Lung (tissue), 11 donors: ENCODE measurements at regions not wholly inside any gene's neighbourhood (a gene's known extent, or its start where the extent isn't known, plus 50 kb on each side); places are given as distances from the start of the nearest gene placed in this dataset.

Source experiments
- ATAC-seq: fragments of 200-7000 bp; cut with Tn5 transposase; one replicate; pipeline ENCODE4 v1.9.1; 2020; ENCODE audit warnings: moderate number of reproducible peaks; ENCODE audit not compliant: insufficient read depth, low FRiP score
- DNase-seq, 3 donors: peaks; one replicate each; pipeline ENCODE4 v3.0.0-alpha.2; 2013 to 2017
- H3K27ac ChIP-seq, 2 donors: one replicate each; pipeline ENCODE4 v1.5.1; 2013; ENCODE audit warnings: mild to moderate bottlenecking in 2 of 2, moderate library complexity in 2 of 2, control low read depth in 1 of 2, inconsistent platforms in 1 of 2, low read depth in 1 of 2, low read length in 1 of 2
- H3K27me3 ChIP-seq, 3 donors: one replicate each; pipeline ENCODE4 v1.5.1; 2013; ENCODE audit warnings: low read length in 2 of 3; ENCODE audit not compliant: control insufficient read depth in 3 of 3, insufficient read depth in 3 of 3
- H3K36me3 ChIP-seq, 4 donors: one replicate each; pipeline ENCODE4 v1.5.1; 2013; ENCODE audit warnings: low read length in 4 of 4, mild to moderate bottlenecking in 1 of 4, moderate library complexity in 1 of 4; ENCODE audit not compliant: control insufficient read depth in 4 of 4, insufficient read depth in 4 of 4
- H3K4me1 ChIP-seq, 5 donors: one replicate each; pipeline ENCODE4 v1.5.1; 2013; ENCODE audit warnings: low read length in 5 of 5, mild to moderate bottlenecking in 2 of 5, moderate library complexity in 1 of 5; ENCODE audit not compliant: control insufficient read depth in 5 of 5, insufficient read depth in 5 of 5
- H3K4me3 ChIP-seq: one replicate; pipeline ENCODE4 v1.5.1; 2013; ENCODE audit warnings: mild to moderate bottlenecking, control low read depth, moderate library complexity
- H3K9ac ChIP-seq, 2 donors: one replicate each; pipeline ENCODE4 v1.5.1; 2013; ENCODE audit warnings: low read length in 2 of 2, control low read depth in 1 of 2; ENCODE audit not compliant: insufficient read depth in 1 of 2
- H3K9me3 ChIP-seq, 4 donors: one replicate each; pipeline ENCODE4 v1.5.1; 2013; ENCODE audit warnings: low read length in 3 of 4, mild to moderate bottlenecking in 1 of 4, moderate library complexity in 1 of 4; ENCODE audit not compliant: control insufficient read depth in 4 of 4, insufficient read depth in 3 of 4
- WGBS, 2 donors: extraction: QIAGEN DNeasy Blood & Tissue Kit; methylation state at CpG; one replicate each; pipeline ENCODE4 v1.1.7; 2013; 5-methylcytosine and 5-hydroxymethylcytosine counted together
- TF ChIP-seq, protein P1 (sequence below): IDR thresholded peaks from 2 replicates; pipeline ENCODE4 v1.5.1; 2012; ENCODE audit warnings: mild to moderate bottlenecking; ENCODE audit errors: control extremely low read depth, extremely low read depth
- donor health status: control.
- donor health status: control.
- donor health status: Bipolar disorder and iron deficiency.
- donor health status: healthy.
- donor health status: DM: yes; HTN: yes; CAD: no.

DNA sequence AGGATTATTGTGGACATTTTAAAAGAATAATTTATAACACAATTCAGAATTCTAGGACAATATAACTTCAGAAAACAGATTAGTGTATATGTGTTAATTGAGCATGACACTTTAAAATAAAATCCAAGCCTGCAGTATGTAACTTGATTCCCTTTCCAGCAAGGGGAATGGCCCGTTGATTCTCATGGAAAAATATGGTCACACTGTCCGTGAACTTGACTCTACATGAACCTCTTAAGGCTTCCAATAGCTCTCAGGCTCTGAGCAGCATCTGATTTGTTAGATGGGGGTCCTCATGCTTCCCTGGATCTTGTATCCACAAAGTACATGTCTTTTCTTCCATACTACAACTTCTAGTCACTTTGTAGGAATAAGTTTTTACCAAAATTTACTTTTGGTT is 85.5 kb upstream of the AKR1E2 start:
- ATAC-seq (no peak), DNase-seq (peak in 2 of 3 donors; percentile 27 to 54)
- TF ChIP-seq, protein P1, sequence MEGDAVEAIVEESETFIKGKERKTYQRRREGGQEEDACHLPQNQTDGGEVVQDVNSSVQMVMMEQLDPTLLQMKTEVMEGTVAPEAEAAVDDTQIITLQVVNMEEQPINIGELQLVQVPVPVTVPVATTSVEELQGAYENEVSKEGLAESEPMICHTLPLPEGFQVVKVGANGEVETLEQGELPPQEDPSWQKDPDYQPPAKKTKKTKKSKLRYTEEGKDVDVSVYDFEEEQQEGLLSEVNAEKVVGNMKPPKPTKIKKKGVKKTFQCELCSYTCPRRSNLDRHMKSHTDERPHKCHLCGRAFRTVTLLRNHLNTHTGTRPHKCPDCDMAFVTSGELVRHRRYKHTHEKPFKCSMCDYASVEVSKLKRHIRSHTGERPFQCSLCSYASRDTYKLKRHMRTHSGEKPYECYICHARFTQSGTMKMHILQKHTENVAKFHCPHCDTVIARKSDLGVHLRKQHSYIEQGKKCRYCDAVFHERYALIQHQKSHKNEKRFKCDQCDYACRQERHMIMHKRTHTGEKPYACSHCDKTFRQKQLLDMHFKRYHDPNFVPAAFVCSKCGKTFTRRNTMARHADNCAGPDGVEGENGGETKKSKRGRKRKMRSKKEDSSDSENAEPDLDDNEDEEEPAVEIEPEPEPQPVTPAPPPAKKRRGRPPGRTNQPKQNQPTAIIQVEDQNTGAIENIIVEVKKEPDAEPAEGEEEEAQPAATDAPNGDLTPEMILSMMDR = no peak
- Histone ChIP-seq H3K27ac (no peak overlapping the region), H3K9me3 (peaks cover 0 to 3% (median 0%) of the 10 kb centered on the region in 4 donors), H3K9ac (no peak overlapping the region), H3K4me3 (no peak overlapping the region), H3K36me3 (no peaks in the 10 kb centered on the region), H3K4me1 (peaks cover 0 to 18% (median 0%) of the 10 kb centered on the region in 5 donors), H3K27me3 (peaks cover 0 to 6% (median 3%) of the 10 kb centered on the region in 3 donors)
- 65 to 76% methylated on average over 2 of the region's 2 CpGs for WGBS, 2 donors

DNA sequence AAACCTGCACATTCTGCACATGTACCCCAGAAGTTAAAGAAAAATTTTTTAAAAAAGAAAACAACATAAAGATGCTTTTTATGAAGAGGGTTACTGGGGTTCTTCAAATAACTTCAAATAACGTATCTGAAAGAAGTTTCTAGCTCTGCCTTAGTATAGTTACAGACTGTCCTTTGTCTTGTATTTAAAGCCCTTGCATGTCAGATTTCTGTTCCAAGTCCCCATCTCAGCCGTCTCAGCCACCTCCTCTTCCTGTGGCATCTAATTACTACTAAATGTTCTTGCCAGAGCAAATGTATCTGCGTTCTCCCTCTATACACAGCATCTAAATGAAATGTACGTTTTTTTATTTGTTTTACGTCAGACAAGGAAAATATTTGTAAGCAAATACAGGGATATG is 89.4 kb upstream of the AKR1E2 start:
- Histone ChIP-seq H3K36me3 (no peaks in the 10 kb centered on the region), H3K27ac (no peak overlapping the region), H3K27me3 (peaks cover 0 to 6% (median 2%) of the 10 kb centered on the region in 3 donors), H3K4me1 (peaks cover 0 to 8% (median 0%) of the 10 kb centered on the region in 5 donors), H3K9ac (no peak overlapping the region), H3K4me3 (no peak overlapping the region), H3K9me3 (peaks cover 0 to 1% (median 0%) of the 10 kb centered on the region in 4 donors)
- no peak for ATAC-seq
- peak in 1 of 3 donors; percentile 24 for DNase-seq
- TF ChIP-seq, protein P1 = no peak
- 59 to 67% methylated on average over 5 of the region's 5 CpGs for WGBS, 2 donors

DNA sequence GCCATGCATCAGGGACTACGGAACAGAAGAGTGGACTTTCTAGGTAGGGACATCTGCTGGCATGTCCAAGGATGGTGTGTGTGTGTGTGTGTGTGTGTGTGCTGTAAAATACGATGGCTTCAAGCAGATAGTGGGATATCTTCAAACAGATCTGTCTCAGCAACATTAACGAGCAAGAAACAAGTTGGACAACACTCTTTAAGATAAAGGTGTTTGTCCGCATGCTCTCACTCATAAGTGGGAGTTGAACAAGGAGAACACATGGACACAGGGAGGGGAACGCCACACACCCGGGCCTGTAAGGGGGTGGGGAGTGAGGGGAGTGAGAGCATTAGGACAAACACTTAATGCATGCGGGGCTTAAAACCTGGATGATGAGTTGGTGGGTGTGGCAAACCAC is 89.8 kb upstream of the AKR1E2 start:
- no peak for DNase-seq
- Histone ChIP-seq H3K27ac (no peak overlapping the region), H3K9ac (no peak overlapping the region), H3K4me1 (peaks cover 0 to 8% (median 0%) of the 10 kb centered on the region in 5 donors), H3K4me3 (no peak overlapping the region), H3K36me3 (no peaks in the 10 kb centered on the region), H3K9me3 (peaks cover 0 to 1% (median 0%) of the 10 kb centered on the region in 4 donors), H3K27me3 (peaks cover 0 to 6% (median 2%) of the 10 kb centered on the region in 3 donors)
- 65 to 81% methylated on average over 7 of the region's 7 CpGs for WGBS, 2 donors
- ATAC-seq = no peak
- TF ChIP-seq, protein P1 = no peak

DNA sequence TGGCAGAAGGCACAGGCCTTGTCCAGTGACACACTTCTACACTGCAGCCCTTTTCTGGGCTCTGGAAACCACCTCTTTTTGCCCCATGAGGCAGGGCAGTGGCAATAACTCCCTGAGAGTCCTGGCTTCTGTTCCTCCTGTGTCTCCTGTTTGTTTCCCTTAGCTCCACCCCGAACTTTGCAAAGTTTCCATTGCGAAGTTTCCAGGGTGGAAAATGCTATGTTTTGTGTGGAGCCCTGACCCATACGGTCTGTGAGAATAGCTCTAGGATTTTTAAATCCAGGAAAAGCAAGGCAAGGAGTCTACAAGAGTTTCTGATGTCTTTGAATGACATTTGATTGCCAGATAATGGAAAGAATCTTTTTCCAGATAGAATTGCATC is 92.2 kb upstream of the AKR1E2 start:
- Histone ChIP-seq H3K9me3 (peaks cover 0 to 1% (median 0%) of the 10 kb centered on the region in 4 donors), H3K4me1 (peaks cover 0 to 1% (median 0%) of the 10 kb centered on the region in 5 donors), H3K9ac (no peak overlapping the region), H3K27ac (no peak overlapping the region), H3K27me3 (peaks cover 0 to 6% (median 2%) of the 10 kb centered on the region in 3 donors), H3K36me3 (no peaks in the 10 kb centered on the region), H3K4me3 (no peak overlapping the region)
- WGBS, 2 donors = 90 to 91% methylated on average over 3 of the region's 3 CpGs
- DNase-seq (no peak), ATAC-seq (no peak)
- TF ChIP-seq, protein P1 = no peak
